ENCODE measurements at regions not wholly inside any gene's neighbourhood (a gene's known extent, or its start where the extent isn't known, plus 50 kb on each side); places are given as distances from the start of the nearest gene placed in this dataset.

- Mint-ChIP-seq H3K4me3 (no peak overlapping the region), H3K27me3 (peaks cover 25 to 69% of the 10 kb centered on the region in 2 donors), H3K9me3 (no peaks in the 10 kb centered on the region), H3K4me1 (ENCODE audit: low read depth in 2 of 2) (no peaks in the 10 kb centered on the region), H3K36me3 (ENCODE audit: insufficient read depth) (no peaks in the 10 kb centered on the region), H3K27ac (no peak overlapping the region)
- DNase-seq: no peak
- no peak for ATAC-seq (replicated peaks)
Observed at GRCh38 chr17:36857698-36858097, 79.6 kb upstream of the LHX1 start.

GRCh38 chr17:36858119-36859002 lies 78.9 kb upstream of the LHX1 start:
- H3K36me3 Mint-ChIP-seq (ENCODE audit: insufficient read depth): no peaks in the 10 kb centered on the region
- peaks cover 25 to 72% of the 10 kb centered on the region in 2 donors for H3K27me3 Mint-ChIP-seq
- DNase-seq (no peak), ATAC-seq (replicated peaks) (no peak)
- H3K9me3 Mint-ChIP-seq: no peaks in the 10 kb centered on the region
- no peak overlapping the region for H3K4me3 Mint-ChIP-seq
- no peak overlapping the region for H3K27ac Mint-ChIP-seq
- no peaks in the 10 kb centered on the region for H3K4me1 Mint-ChIP-seq (ENCODE audit: low read depth in 2 of 2)

- no peak overlapping the region for H3K27ac Mint-ChIP-seq
- H3K4me3 Mint-ChIP-seq: no peak overlapping the region
- peaks cover 25 to 72% of the 10 kb centered on the region in 2 donors for H3K27me3 Mint-ChIP-seq
- no peaks in the 10 kb centered on the region for H3K4me1 Mint-ChIP-seq (ENCODE audit: low read depth in 2 of 2)
- ATAC-seq (replicated peaks) (no peak), DNase-seq (no peak)
- H3K36me3 Mint-ChIP-seq (ENCODE audit: insufficient read depth): no peaks in the 10 kb centered on the region
- H3K9me3 Mint-ChIP-seq: no peaks in the 10 kb centered on the region
Observed at GRCh38 chr17:36859003-36859300, 78.3 kb upstream of the LHX1 start.

DNA sequence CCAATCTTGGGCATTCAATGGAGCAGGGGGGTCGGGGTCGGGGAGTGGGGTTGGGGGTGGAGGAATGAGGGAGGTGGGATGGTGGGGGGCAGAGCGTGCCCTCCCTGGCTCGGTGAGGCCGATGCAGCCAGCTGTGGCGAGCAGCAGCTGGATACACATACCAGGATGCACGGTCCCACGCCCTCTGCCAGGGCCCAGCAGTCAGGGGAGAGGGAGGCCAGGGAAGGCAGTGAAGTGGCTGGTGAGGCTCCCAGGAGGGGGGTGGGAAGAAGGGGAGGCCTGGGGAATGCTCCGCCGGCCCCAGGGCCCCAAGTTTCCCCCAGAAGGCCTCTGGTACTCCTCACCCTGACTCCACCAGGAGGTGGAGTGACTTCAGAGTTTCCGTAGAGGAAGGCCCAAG lies 77.6 kb upstream of the LHX1 start:
- no peak for ATAC-seq (replicated peaks)
- Mint-ChIP-seq H3K4me3 (no peak overlapping the region), H3K4me1 (ENCODE audit: low read depth in 2 of 2) (no peaks in the 10 kb centered on the region), H3K27ac (no peak overlapping the region), H3K36me3 (ENCODE audit: insufficient read depth) (no peaks in the 10 kb centered on the region), H3K9me3 (no peaks in the 10 kb centered on the region), H3K27me3 (peaks cover 25 to 75% of the 10 kb centered on the region in 2 donors)
- DNase-seq: no peak

DNA sequence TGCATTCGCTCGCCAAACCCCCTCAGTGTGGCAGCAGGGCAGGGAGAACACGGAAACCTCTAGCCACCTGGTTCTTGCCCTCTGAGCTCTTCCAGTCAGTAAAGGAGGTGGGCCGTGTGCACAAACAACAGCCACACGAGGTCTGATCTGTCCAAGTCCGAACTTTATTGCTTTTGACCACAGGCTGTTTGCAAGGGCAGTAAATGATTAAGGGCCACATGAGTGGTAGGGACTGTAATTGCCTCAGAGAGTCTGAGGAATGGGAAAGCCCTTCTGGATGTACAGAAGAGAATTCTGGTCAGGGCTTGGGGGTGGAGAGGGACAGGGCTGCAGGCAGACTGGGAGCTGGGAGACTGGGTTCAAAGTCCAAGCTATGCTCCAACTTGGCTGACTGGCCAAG lies 75.7 kb upstream of the LHX1 start:
- no peaks in the 10 kb centered on the region for H3K9me3 Mint-ChIP-seq
- no peaks in the 10 kb centered on the region for H3K36me3 Mint-ChIP-seq (ENCODE audit: insufficient read depth)
- no peak overlapping the region for H3K27ac Mint-ChIP-seq
- DNase-seq (no peak), ATAC-seq (replicated peaks) (no peak)
- no peak overlapping the region for H3K4me3 Mint-ChIP-seq
- H3K27me3 Mint-ChIP-seq: peaks cover 19 to 66% of the 10 kb centered on the region in 2 donors
- H3K4me1 Mint-ChIP-seq (ENCODE audit: low read depth in 2 of 2): no peaks in the 10 kb centered on the region

DNA sequence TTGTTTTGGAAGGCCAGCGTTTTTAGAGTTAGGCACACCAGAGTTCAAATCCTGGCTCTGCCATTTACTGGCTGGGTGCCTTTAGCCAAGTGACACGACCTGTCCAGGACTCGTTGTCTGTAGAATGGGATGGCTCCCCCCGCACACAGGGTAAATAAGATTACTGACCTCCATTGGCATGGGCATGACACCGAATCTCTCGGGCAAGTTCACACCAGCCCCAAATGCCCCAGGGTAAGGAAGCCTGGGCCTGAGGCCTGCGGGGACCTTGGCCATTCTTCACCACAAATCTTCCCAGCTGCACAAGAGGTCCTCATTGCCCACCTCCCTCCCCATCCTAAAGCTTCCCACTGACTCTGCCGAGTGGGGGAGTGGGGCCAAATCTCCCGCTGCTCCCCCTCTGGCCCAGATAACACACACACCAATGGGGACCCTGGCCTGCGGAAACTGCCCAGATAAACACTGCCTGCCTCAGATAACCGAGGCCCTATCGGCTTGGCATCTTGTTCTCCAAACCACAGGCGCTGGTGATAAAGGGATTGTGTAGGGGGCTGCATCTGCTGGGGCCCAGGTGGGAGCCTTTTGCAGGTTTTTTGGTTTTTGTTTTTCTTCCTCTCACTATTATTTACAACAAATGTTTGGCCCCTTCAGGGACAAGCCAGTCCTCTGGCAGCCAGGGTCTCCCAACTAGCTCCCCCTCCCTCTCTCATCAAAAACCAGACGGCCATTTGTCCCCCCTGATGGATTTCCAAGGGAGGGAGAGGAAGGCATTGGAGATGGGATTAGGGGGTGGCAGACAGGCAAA lies 75.0 kb upstream of the LHX1 start:
- Mint-ChIP-seq H3K27me3 (peaks cover 12 to 65% of the 10 kb centered on the region in 2 donors), H3K4me1 (ENCODE audit: low read depth in 2 of 2) (no peaks in the 10 kb centered on the region), H3K27ac (no peak overlapping the region), H3K9me3 (no peaks in the 10 kb centered on the region), H3K36me3 (ENCODE audit: insufficient read depth) (no peaks in the 10 kb centered on the region), H3K4me3 (no peak overlapping the region)
- ATAC-seq (replicated peaks): no peak
- no peak for DNase-seq

- Mint-ChIP-seq H3K27ac (no peak overlapping the region), H3K4me3 (no peak overlapping the region), H3K36me3 (ENCODE audit: insufficient read depth) (no peaks in the 10 kb centered on the region), H3K9me3 (no peaks in the 10 kb centered on the region), H3K4me1 (ENCODE audit: low read depth in 2 of 2) (no peaks in the 10 kb centered on the region), H3K27me3 (peaks cover 7 to 65% of the 10 kb centered on the region in 2 donors)
- DNase-seq (no peak), ATAC-seq (replicated peaks) (no peak)
Observed at GRCh38 chr17:36863131-36863530, 74.1 kb upstream of the LHX1 start.

DNA sequence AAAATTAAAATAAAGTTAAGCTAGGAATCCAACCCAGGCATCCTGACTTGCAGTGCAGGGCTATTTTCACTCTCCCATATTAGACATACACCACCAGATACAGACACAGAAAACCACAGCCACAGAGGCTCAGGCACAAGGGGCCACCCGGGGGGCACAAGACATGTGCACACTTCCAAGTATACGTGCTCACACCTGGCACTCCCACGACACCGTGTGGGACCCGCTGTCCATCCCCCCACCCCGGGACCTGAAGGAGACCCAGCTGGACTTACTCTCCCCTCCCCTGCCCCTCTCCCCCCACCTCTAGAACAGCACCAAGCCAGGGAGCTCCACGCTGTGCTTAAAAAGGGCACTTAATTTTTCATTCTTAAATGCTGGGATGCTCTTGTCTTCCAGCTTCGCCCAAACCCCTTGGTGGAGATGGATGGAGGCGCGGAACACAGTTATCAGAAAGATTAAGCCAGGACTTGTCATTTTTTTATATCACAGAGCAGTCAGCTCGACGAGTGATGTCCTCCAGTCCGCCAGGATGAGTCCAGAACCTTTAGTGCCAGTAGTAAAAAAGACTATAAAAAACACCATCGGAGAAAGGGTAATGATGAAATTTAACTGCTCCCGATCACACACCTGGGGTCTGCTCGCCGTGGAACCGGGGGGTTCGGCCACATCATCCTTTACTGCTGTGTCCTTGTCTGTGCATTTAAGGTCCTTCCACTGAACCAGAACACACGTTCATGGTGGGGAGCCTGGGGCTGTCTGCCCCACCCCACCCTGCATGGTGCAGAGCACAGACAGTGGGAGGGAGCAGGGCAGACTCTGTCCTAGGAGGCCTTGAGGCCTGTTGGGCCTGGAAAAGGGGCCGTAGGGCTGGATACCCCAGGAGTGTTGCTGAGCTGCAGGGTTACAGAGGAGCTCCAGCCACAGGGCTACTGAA lies 73.3 kb upstream of the LHX1 start:
- DNase-seq (no peak), ATAC-seq (replicated peaks) (no peak)
- Mint-ChIP-seq H3K4me1 (ENCODE audit: low read depth in 2 of 2) (no peaks in the 10 kb centered on the region), H3K4me3 (no peak overlapping the region), H3K27ac (no peak overlapping the region), H3K27me3 (peaks cover 14 to 57% of the 10 kb centered on the region in 2 donors), H3K9me3 (no peaks in the 10 kb centered on the region), H3K36me3 (ENCODE audit: insufficient read depth) (no peaks in the 10 kb centered on the region)

DNA sequence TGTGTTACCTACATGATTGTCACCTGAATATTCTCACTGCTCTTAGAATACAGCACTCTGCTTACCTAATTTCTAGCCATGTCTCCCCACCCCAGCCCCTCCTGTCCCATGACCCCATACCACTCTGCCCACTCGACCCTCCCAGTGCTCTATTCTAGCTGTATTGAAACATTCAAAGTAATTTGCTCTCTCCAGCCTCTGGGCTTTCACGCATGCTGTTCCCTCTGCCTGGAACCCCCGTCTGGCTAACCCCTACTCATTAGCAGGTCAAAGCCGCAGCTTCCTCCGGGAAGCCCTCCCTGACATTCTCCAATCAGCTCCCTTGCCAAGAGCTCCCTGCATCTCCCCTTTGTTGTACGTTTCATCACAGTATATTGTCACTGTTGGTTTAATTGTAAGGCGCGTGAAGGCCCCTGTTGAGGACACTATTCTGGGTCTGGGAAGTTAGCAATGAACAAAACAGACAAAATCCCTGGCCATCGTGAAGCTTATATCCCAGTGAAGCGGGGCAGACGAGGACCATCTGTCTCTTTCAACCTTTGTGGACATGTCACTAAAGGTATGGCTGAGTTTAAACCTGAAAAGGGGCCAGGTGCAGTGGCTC lies 72.3 kb upstream of the LHX1 start:
- Mint-ChIP-seq H3K9me3 (no peaks in the 10 kb centered on the region), H3K4me1 (ENCODE audit: low read depth in 2 of 2) (no peaks in the 10 kb centered on the region), H3K27me3 (peaks cover 11 to 47% of the 10 kb centered on the region in 2 donors), H3K4me3 (no peak overlapping the region), H3K27ac (no peak overlapping the region), H3K36me3 (ENCODE audit: insufficient read depth) (no peaks in the 10 kb centered on the region)
- no peak for ATAC-seq (replicated peaks)
- no peak for DNase-seq

- ATAC-seq (replicated peaks): no peak
- Mint-ChIP-seq H3K4me1 (ENCODE audit: low read depth in 2 of 2) (no peaks in the 10 kb centered on the region), H3K27ac (no peak overlapping the region), H3K36me3 (ENCODE audit: insufficient read depth) (no peaks in the 10 kb centered on the region), H3K9me3 (no peaks in the 10 kb centered on the region), H3K27me3 (peaks cover 15 to 41% of the 10 kb centered on the region in 2 donors), H3K4me3 (no peak overlapping the region)
- no peak for DNase-seq
Observed at GRCh38 chr17:36867716-36868341, 69.4 kb upstream of the LHX1 start.

DNA sequence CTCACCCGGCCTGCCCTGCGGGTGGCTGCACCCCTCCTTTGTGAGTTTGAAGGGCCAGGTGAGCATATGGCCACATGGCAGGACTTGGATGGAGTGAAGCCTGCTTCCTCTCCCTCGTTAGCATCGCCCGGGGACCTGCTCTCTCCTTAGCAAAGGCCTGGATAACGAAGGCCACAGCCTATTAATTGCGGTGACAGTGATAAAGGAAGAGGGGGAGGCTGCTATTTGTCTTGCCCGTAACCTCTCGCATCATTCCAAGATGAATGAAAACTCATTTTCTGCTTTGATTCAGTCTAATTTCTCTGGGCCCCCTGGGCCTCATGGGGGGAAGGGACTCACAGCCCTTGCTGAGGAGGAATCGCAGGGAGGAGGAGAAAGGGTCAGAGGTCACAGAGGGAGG lies 68.5 kb upstream of the LHX1 start:
- Mint-ChIP-seq H3K36me3 (ENCODE audit: insufficient read depth) (no peaks in the 10 kb centered on the region), H3K9me3 (no peaks in the 10 kb centered on the region), H3K4me1 (ENCODE audit: low read depth in 2 of 2) (no peaks in the 10 kb centered on the region), H3K27me3 (peaks cover 15 to 39% of the 10 kb centered on the region in 2 donors), H3K27ac (no peak overlapping the region), H3K4me3 (no peak overlapping the region)
- ATAC-seq (replicated peaks) (no peak), DNase-seq (no peak)

DNA sequence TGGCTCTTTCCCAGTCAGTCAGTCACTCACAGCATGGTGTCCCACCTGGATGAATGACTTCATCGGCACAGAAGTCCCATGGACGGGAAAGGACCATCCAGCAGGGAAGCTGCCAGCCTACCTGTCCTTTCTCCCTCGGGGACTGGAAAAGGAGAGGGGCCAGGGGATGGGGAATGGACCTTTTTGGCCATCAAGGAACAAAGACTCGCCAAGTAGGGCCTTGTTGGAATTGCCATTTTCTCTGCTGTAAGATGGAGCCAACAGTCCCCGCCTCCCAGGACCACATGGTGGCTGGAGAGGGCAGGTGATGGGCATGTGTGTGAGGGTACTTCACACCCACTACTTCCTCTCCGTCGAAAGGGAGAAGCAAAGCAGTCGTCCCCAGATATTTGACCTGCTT lies 67.8 kb upstream of the LHX1 start:
- no peaks in the 10 kb centered on the region for H3K36me3 Mint-ChIP-seq (ENCODE audit: insufficient read depth)
- no peak overlapping the region for H3K4me3 Mint-ChIP-seq
- DNase-seq: no peak
- H3K9me3 Mint-ChIP-seq: no peaks in the 10 kb centered on the region
- no peak for ATAC-seq (replicated peaks)
- no peaks in the 10 kb centered on the region for H3K4me1 Mint-ChIP-seq (ENCODE audit: low read depth in 2 of 2)
- H3K27ac Mint-ChIP-seq: no peak overlapping the region
- peaks cover 15 to 38% of the 10 kb centered on the region in 2 donors for H3K27me3 Mint-ChIP-seq
